ENCODE measurements at regions not wholly inside any gene's neighbourhood (a gene's known extent, or its start where the extent isn't known, plus 50 kb on each side); places are given as distances from the start of the nearest gene placed in this dataset.
"Not testable (repeated sequence)": the region's sequence is repeated elsewhere in the genome, so short reads cannot be mapped to it uniquely, and the experiment has no call there.

GRCh38 chr7:146053492-146053891 is 63.1 kb upstream of the CNTNAP2 start:
- no peak overlapping the region for H3K9ac ChIP-seq (ENCODE audit: low read length)
- no peaks in the 10 kb centered on the region for H3F3A ChIP-seq (ENCODE audit: insufficient read depth, low read length, poor library complexity, severe bottlenecking)
- no peaks in the 10 kb centered on the region for H3K36me3 ChIP-seq (ENCODE audit: insufficient read depth, low read length)
- H3K79me2 ChIP-seq (replicated peaks; ENCODE audit: insufficient read depth, low read length) = no peaks in the 10 kb centered on the region
- no peaks in the 10 kb centered on the region for H3K27me3 ChIP-seq (ENCODE audit: insufficient read depth, low read depth, low read length)
- TF ChIP-seq EZH2 (IDR thresholded peaks at IDR 0.05; ENCODE audit: borderline replicate concordance, insufficient read depth, low read length, poor library complexity, severe bottlenecking) (no peak), RAD21 (conservative IDR thresholded peaks at IDR 0.05) (no peak), TAF1 (IDR thresholded peaks at IDR 0.05; ENCODE audit: low read depth) (no peak), CTCF (IDR thresholded peaks at IDR 0.05; ENCODE audit: poor library complexity, severe bottlenecking) (no peak), SMC3 (conservative IDR thresholded peaks at IDR 0.05; ENCODE audit: poor library complexity) (no peak), MXI1 (conservative IDR thresholded peaks at IDR 0.05; ENCODE audit: poor library complexity, severe bottlenecking) (no peak), REST (IDR thresholded peaks at IDR 0.05; ENCODE audit: borderline replicate concordance) (no peak), EP300 (conservative IDR thresholded peaks at IDR 0.05; ENCODE audit: poor library complexity, severe bottlenecking) (no peak), POLR2AphosphoS5 (IDR thresholded peaks at IDR 0.05) (no peak)
- no peaks in the 10 kb centered on the region for H4K20me1 ChIP-seq (ENCODE audit: insufficient read depth)
- no peak overlapping the region for H3K4me3 ChIP-seq (ENCODE audit: low read length)
- no peaks in the 10 kb centered on the region for H3K9me3 ChIP-seq (ENCODE audit: low read length)
- no peak overlapping the region for H3K27ac ChIP-seq (ENCODE audit: low read length)
- H3K9me2 ChIP-seq (ENCODE audit: insufficient read depth, low read length) = no peaks in the 10 kb centered on the region
- H3K4me2 ChIP-seq (ENCODE audit: low read length) = no peak overlapping the region
- no peak overlapping the region for H2AFZ ChIP-seq (ENCODE audit: low read depth, low read length)

GRCh38 chr7:146043310-146043709 is 73.3 kb upstream of the CNTNAP2 start:
- not testable (repeated sequence) for H3F3A ChIP-seq (ENCODE audit: insufficient read depth, low read length, poor library complexity, severe bottlenecking); H3K9me2 ChIP-seq (ENCODE audit: insufficient read depth, low read length); H4K20me1 ChIP-seq (ENCODE audit: insufficient read depth); H3K9me3 ChIP-seq (ENCODE audit: low read length); H3K4me3 ChIP-seq (ENCODE audit: low read length); H3K9ac ChIP-seq (ENCODE audit: low read length); H3K79me2 ChIP-seq (replicated peaks; ENCODE audit: insufficient read depth, low read length); H3K4me2 ChIP-seq (ENCODE audit: low read length); H3K27ac ChIP-seq (ENCODE audit: low read length); H2AFZ ChIP-seq (ENCODE audit: low read depth, low read length); H3K36me3 ChIP-seq (ENCODE audit: insufficient read depth, low read length); H3K27me3 ChIP-seq (ENCODE audit: insufficient read depth, low read depth, low read length)

GRCh38 chr7:146028251-146028750 is 88.3 kb upstream of the CNTNAP2 start:
- Histone ChIP-seq H3K79me2 (replicated peaks; ENCODE audit: insufficient read depth, low read length) (no peaks in the 10 kb centered on the region), H3K36me3 (ENCODE audit: insufficient read depth, low read length) (no peaks in the 10 kb centered on the region), H3K9me3 (ENCODE audit: low read length) (no peaks in the 10 kb centered on the region), H3K9me2 (ENCODE audit: insufficient read depth, low read length) (no peaks in the 10 kb centered on the region), H3F3A (ENCODE audit: insufficient read depth, low read length, poor library complexity, severe bottlenecking) (no peaks in the 10 kb centered on the region), H3K27ac (ENCODE audit: low read length) (no peak overlapping the region), H4K20me1 (ENCODE audit: insufficient read depth) (no peaks in the 10 kb centered on the region), H3K4me3 (ENCODE audit: low read length) (no peak overlapping the region), H2AFZ (ENCODE audit: low read depth, low read length) (no peak overlapping the region), H3K27me3 (ENCODE audit: insufficient read depth, low read depth, low read length) (no peaks in the 10 kb centered on the region), H3K9ac (ENCODE audit: low read length) (no peak overlapping the region), H3K4me2 (ENCODE audit: low read length) (no peak overlapping the region)
- no peak for TF ChIP-seq EP300 (conservative IDR thresholded peaks at IDR 0.05; ENCODE audit: poor library complexity, severe bottlenecking)
- TF ChIP-seq REST (IDR thresholded peaks at IDR 0.05; ENCODE audit: borderline replicate concordance) = no peak
- no peak for TF ChIP-seq EZH2 (IDR thresholded peaks at IDR 0.05; ENCODE audit: borderline replicate concordance, insufficient read depth, low read length, poor library complexity, severe bottlenecking)
- no peak for TF ChIP-seq RAD21 (conservative IDR thresholded peaks at IDR 0.05)
- no peak for TF ChIP-seq CTCF (IDR thresholded peaks at IDR 0.05; ENCODE audit: poor library complexity, severe bottlenecking)
- no peak for TF ChIP-seq POLR2AphosphoS5 (IDR thresholded peaks at IDR 0.05)
- no peak for TF ChIP-seq MXI1 (conservative IDR thresholded peaks at IDR 0.05; ENCODE audit: poor library complexity, severe bottlenecking)
- no peak for TF ChIP-seq TAF1 (IDR thresholded peaks at IDR 0.05; ENCODE audit: low read depth)
- TF ChIP-seq SMC3 (conservative IDR thresholded peaks at IDR 0.05; ENCODE audit: poor library complexity) = no peak

All from neural cell (in vitro differentiated cells).